A549 (cell line): ENCODE measurements at regions not wholly inside any gene's neighbourhood (a gene's known extent, or its start where the extent isn't known, plus 50 kb on each side); places are given as distances from the start of the nearest gene placed in this dataset.

Experiments used
- ATAC-seq, 2 experiments: fragments of 200-7000 bp in 1 of 2; fragments of >200 bp in 1 of 2; cut with Nextera tagmentation in 1 of 2; cut with Tn5 transposase in 1 of 2; 3 replicates each; pipeline versions ENCODE4 v1.8.0 to v1.9.1; 2018 to 2020; ENCODE audit warnings: mild to moderate bottlenecking in 1 of 2, moderate library complexity in 1 of 2
- CTCF ChIA-PET: fragments of 300-600 bp; sonication (Branson Sonifier 250); formaldehyde crosslinking; extraction: SDS; loops from one replicate; lab custom pipeline; 2021; ENCODE audit warnings: antibody characterized with exemption, inconsistent platforms; lab: Yijun Ruan, JAX
- POLR2A ChIA-PET: fragments of 350-600 bp; formaldehyde crosslinking; extraction: SDS; loops from one replicate; lab custom pipeline; 2021; ENCODE audit warnings: antibody characterized with exemption, inconsistent platforms; lab: Yijun Ruan, JAX
- DNase-seq, 2 experiments: peaks; one replicate each; pipeline versions ENCODE4 v3.0.0 to v3.0.0-alpha.2; 2011 to 2016; ENCODE audit warnings: low read depth in 1 of 2, low spot score in 1 of 2
- FAIRE-seq: peaks from 2 replicates; lab custom pipeline; 2011; peaks lifted over from hg19 to GRCh38; lab: Jason Lieb, UNC
- H3K27ac ChIP-seq, 2 experiments: fragments of >200 bp; sonication (Bioruptor Twin); formaldehyde crosslinking; 3 replicates each; pipeline ENCODE4 v1.5.1; 2016 to 2017
- H3K4me1 ChIP-seq: fragments of >200 bp; sonication (Bioruptor Twin); formaldehyde crosslinking; 3 replicates; pipeline ENCODE4 v1.6.1; 2016
- H3K4me2 ChIP-seq: fragments of >200 bp; sonication (Bioruptor Twin); formaldehyde crosslinking; 3 replicates; pipeline ENCODE4 v1.6.1; 2016
- H3K4me3 ChIP-seq: fragments of >200 bp; sonication (Bioruptor Twin); formaldehyde crosslinking; 3 replicates; pipeline ENCODE4 v1.5.1; 2016
- H3K9me3 ChIP-seq: fragments of >200 bp; sonication (Bioruptor Twin); formaldehyde crosslinking; 3 replicates; pipeline ENCODE4 v1.6.1; 2016
- CBX8 ChIP-seq: fragments of 200-600 bp; sonication (generic); IDR thresholded peaks from 2 replicates; pipeline ENCODE4 v1.6.1; 2016
- CHD2 ChIP-seq: fragments of 150-350 bp; IDR thresholded peaks from 2 replicates; pipeline ENCODE4 v1.6.1; 2014; ENCODE audit warnings: low read length; ENCODE audit not compliant: partially characterized antibody
- EHF ChIP-seq: fragments of 250-450 bp; sonication (Bioruptor Pico); IDR thresholded peaks from 2 replicates; pipeline ENCODE4 v1.5.0; 2020; ENCODE audit warnings: mild to moderate bottlenecking
- FOSL2 ChIP-seq, 2 experiments: fragments of 450-650 bp in 1 of 2; fragments of >200 bp in 1 of 2; sonication (Bioruptor Twin) in 1 of 2; formaldehyde crosslinking; IDR thresholded peaks; 2 replicates each; pipeline versions ENCODE4 v1.5.0 to v1.6.1; 2016 to 2020; ENCODE audit warnings: mild to moderate bottlenecking in 1 of 2, moderate library complexity in 1 of 2
- FOXS1 ChIP-seq: fragments of 250-450 bp; sonication (Bioruptor Pico); IDR thresholded peaks from 2 replicates; pipeline ENCODE4 v1.5.0; 2020; ENCODE audit warnings: mild to moderate bottlenecking, moderate library complexity
- GATA3 ChIP-seq: IDR thresholded peaks from 2 replicates; pipeline ENCODE4 v1.6.1; 2012; ENCODE audit warnings: borderline replicate concordance
- HEYL ChIP-seq: fragments of 250-450 bp; sonication (Bioruptor Pico); IDR thresholded peaks from 2 replicates; pipeline ENCODE4 v1.8.0; 2021; ENCODE audit warnings: mild to moderate bottlenecking, moderate library complexity
- HOXB13 ChIP-seq: fragments of 250-450 bp; sonication (Bioruptor Pico); IDR thresholded peaks from 2 replicates; pipeline ENCODE4 v1.5.0; 2020; ENCODE audit warnings: low read depth, mild to moderate bottlenecking, moderate library complexity
- HOXB5 ChIP-seq: fragments of 250-450 bp; sonication (Bioruptor Pico); IDR thresholded peaks from 2 replicates; pipeline ENCODE4 v1.5.0; 2020; ENCODE audit warnings: mild to moderate bottlenecking, moderate library complexity
- KDM1A ChIP-seq: fragments of 200-600 bp; sonication (generic); IDR thresholded peaks from 2 replicates; pipeline ENCODE4 v1.6.1; 2016; ENCODE audit warnings: low read depth, mild to moderate bottlenecking
- MAFK ChIP-seq: fragments of 450-650 bp; IDR thresholded peaks from 2 replicates; pipeline ENCODE4 v1.6.1; 2014; ENCODE audit not compliant: partially characterized antibody
- NPAS2 ChIP-seq: fragments of 250-450 bp; sonication (Bioruptor Pico); IDR thresholded peaks from 2 replicates; pipeline ENCODE4 v1.8.0; 2022; ENCODE audit warnings: mild to moderate bottlenecking, moderate library complexity, borderline replicate concordance
- NR3C1 ChIP-seq: fragments of >200 bp; sonication (Bioruptor Twin); formaldehyde crosslinking; IDR thresholded peaks from 3 replicates; pipeline ENCODE4 v1.6.1; 2017
- POLR2A ChIP-seq: IDR thresholded peaks from 2 replicates; pipeline ENCODE4 v1.6.1; 2012; ENCODE audit warnings: mild to moderate bottlenecking, low read length
- POLR2AphosphoS2 ChIP-seq: conservative IDR thresholded peaks from 2 replicates; pipeline ENCODE4 v1.6.1; 2012; ENCODE audit warnings: low read length, improper control_type of control experiment, inconsistent platforms
- RAD21 ChIP-seq, 2 experiments: fragments of >200 bp in 1 of 2; sonication (Bioruptor Twin) in 1 of 2; formaldehyde crosslinking in 1 of 2; IDR thresholded peaks in 1 of 2; conservative IDR thresholded peaks in 1 of 2; 2 replicates in 1 of 2; 3 replicates in 1 of 2; pipeline ENCODE4 v1.6.1; 2012 to 2018; ENCODE audit warnings: inconsistent platforms in 1 of 2
- RARB ChIP-seq: fragments of 250-450 bp; sonication (Bioruptor Pico); IDR thresholded peaks from 2 replicates; pipeline ENCODE4 v1.8.0; 2021; ENCODE audit warnings: mild to moderate bottlenecking, moderate library complexity
- RFX5 ChIP-seq: fragments of 450-650 bp; IDR thresholded peaks from 2 replicates; pipeline ENCODE4 v1.7.1; 2014; ENCODE audit warnings: antibody characterized with exemption, mild to moderate bottlenecking, moderate library complexity
- SREBF2 ChIP-seq: fragments of 450-650 bp; IDR thresholded peaks from 2 replicates; pipeline ENCODE4 v1.6.1; 2014; ENCODE audit warnings: mild to moderate bottlenecking, moderate library complexity
- TFCP2L1 ChIP-seq: fragments of 250-450 bp; sonication (Bioruptor Pico); IDR thresholded peaks from 2 replicates; pipeline ENCODE4 v1.5.0; 2021; ENCODE audit warnings: mild to moderate bottlenecking
- TP53 ChIP-seq: fragments of 250-450 bp; sonication (Bioruptor Pico); IDR thresholded peaks from 2 replicates; pipeline ENCODE4 v1.5.0; 2021; ENCODE audit warnings: mild to moderate bottlenecking, moderate library complexity
- ZFP36 ChIP-seq: fragments of 450-650 bp; IDR thresholded peaks from 2 replicates; pipeline ENCODE4 v1.6.1; 2014; ENCODE audit warnings: borderline replicate concordance; ENCODE audit not compliant: partially characterized antibody
- ZNF302 ChIP-seq: fragments of 250-450 bp; sonication (Bioruptor Pico); IDR thresholded peaks from 2 replicates; pipeline ENCODE4 v1.9.0; 2021; ENCODE audit warnings: inconsistent platforms, mild to moderate bottlenecking, moderate library complexity
- WGBS: methylation state at CpG from one replicate; pipeline ENCODE4 v1.1.6; 2017; ENCODE audit errors: missing lambda C conversion rate; 5-methylcytosine and 5-hydroxymethylcytosine counted together
- TF ChIP-seq, protein P1 (sequence below): fragments of >200 bp; sonication (Bioruptor Twin); formaldehyde crosslinking; IDR thresholded peaks from 3 replicates; pipeline ENCODE4 v1.5.1; 2016
- TF ChIP-seq, protein P2 (sequence below): fragments of 250-450 bp; sonication (Bioruptor Pico); IDR thresholded peaks from 2 replicates; pipeline ENCODE4 v1.5.0; 2021; ENCODE audit warnings: mild to moderate bottlenecking, moderate library complexity, borderline replicate concordance

DNA sequence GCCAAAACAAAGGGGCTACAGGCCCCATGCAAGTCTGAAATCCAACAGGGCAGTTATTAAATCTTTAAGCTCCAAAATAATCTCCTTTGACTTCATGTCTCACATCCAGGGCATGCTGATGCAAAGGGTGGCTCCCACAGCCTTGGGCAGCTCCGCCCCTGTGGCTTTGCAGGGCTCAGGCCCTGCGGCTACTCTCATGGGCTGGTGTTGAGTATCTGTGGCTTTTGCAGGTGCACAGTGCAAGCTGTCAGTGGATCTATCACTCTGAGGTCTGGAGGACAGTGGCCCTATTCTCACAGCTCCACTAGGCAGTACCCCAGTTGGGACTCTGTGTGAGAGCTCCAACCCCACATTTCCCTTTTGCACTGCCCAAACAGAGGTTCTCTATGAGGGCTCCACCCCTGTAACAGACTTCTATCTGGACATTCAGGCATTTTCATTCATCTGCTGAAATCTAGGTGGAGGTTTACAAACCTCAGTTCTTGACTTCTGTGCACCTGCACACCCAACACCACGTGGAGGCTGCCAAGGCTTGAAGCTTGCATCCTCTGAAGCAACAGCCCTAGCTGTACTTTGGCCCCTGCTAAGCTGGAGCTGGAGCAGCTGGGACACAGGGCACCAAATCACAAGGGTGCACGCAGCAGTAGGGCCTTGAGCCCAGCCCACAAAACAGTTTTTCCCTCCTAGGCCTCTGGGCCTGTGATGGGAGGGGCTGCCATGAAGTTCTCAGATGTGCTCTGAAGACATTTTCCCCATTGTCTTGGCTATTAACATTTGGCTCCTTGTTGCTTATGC is 154.8 kb upstream of the PDE5A start:
- 82% methylated on average over 2 of the region's 4 CpGs for WGBS
- POLR2A ChIA-PET: no interaction called here
- Histone ChIP-seq H3K4me1 (no peaks in the 10 kb centered on the region), H3K4me3 (no peak overlapping the region), H3K9me3 (no peaks in the 10 kb centered on the region; the same call in 2 of the 3 replicates), H3K27ac (no peak overlapping the region), H3K4me2 (no peak overlapping the region)
- TF ChIP-seq RFX5 (no peak), HOXB5 (CRISPR knock-in tag) (no peak)
- CTCF ChIA-PET: interaction anchor here (1.0 kb wide), 1 partner anchor 155 kb away, joined by 3 read pairs; the partner anchor contains the start of gene PDE5A
- DNase-seq: no peak
- no peak for ATAC-seq
- no peak for FAIRE-seq

DNA sequence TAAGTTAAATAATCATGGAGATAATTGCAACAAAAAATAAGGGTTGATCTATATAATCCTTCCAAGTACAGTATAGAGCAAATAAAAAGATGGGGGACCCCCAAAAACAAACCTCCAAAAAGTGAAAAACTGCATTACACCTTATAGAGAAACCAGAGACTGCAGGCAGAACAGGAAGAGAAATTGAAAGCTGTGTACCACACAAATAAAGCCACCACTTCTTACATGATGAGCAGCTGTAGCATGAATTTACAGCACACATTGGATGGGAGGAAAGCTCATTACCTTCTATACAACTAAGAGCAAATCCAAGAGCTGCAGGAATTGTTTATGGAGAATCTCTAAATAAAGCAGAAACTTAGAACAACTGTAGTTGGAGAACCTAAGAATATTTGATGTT is 152.4 kb upstream of the PDE5A start:
- no peaks in the 10 kb centered on the region for H3K4me1 ChIP-seq
- H3K27ac ChIP-seq: no peak overlapping the region
- TF ChIP-seq FOXS1 (CRISPR knock-in tag) (no peak), CHD2 (no peak), CBX8 (no peak), TFCP2L1 (CRISPR knock-in tag) (no peak), POLR2AphosphoS2 (no peak), ZNF302 (CRISPR knock-in tag) (no peak), RFX5 (no peak)
- CTCF ChIA-PET: interaction anchor here (1.5 kb wide), 1 partner anchor 153 kb away, joined by 6 read pairs; the partner anchor contains the start of gene PDE5A
- no peaks in the 10 kb centered on the region; the same call in 2 of the 3 replicates for H3K9me3 ChIP-seq
- no peak overlapping the region for H3K4me3 ChIP-seq
- POLR2A ChIA-PET: no interaction called here
- no peak overlapping the region for H3K4me2 ChIP-seq
- DNase-seq: no peak
- FAIRE-seq: no peak
- no peak for ATAC-seq

DNA sequence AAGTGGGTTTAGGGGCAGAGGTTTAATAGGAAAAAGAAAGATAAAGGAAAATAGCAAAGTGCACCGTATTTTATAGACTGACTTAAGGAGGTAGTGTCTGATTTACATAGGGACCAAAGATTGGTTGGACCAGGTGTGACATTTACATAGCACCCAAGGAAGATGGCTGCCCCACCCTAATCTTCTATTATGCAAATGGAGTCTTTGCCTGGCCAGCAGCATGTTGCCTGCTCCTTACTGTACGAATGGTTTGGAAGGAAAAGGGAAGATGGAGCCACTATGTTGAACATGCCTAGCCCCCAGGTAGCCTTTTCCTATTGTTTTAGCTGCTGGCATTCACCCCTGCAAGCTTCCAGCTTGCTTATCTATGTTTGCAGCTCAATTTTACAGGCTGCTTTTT is 146.2 kb upstream of the PDE5A start:
- ChIA-PET POLR2A (no interaction called here), CTCF (no interaction called here)
- no peaks in the 10 kb centered on the region for H3K9me3 ChIP-seq
- no peak for FAIRE-seq
- DNase-seq: no peak
- no peaks in the 10 kb centered on the region for H3K4me1 ChIP-seq
- no peak for TF ChIP-seq FOSL2 (IDR thresholded peaks at IDR 0.05)
- no peak for TF ChIP-seq FOSL2 (CRISPR knock-in tag; IDR thresholded peaks at IDR 0.05)
- TF ChIP-seq EHF (CRISPR knock-in tag): no peak
- TF ChIP-seq CHD2: no peak
- WGBS: 13% methylated on average over 2 of the region's 2 CpGs
- no peak overlapping the region for H3K27ac ChIP-seq
- no peak overlapping the region for H3K4me3 ChIP-seq
- no peak overlapping the region for H3K4me2 ChIP-seq
- ATAC-seq: no peak

DNA sequence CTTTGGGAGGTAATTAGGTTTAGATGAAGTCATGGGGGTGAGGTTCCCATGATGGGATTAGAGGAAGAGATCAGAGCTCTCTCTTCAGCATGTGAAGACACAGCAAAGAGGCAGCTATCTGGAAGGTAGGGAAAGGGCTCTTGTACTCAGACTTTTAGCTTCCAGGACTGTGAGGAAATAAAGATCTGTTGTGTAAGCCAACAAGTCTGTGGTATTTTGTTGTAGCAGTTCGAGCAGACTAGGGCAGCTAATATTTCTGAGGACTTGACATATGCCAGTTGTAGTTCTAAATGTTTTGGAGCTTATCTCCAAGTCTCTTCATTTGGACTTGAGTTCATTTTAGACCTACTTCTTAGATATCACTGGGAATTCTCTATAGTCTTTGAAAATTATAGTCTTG is 137.3 kb upstream of the PDE5A start:
- 0% methylated on average over 1 of the region's 1 CpG for WGBS
- Histone ChIP-seq H3K27ac (no peak overlapping the region), H3K4me2 (no peak overlapping the region), H3K9me3 (no peaks in the 10 kb centered on the region), H3K4me3 (no peak overlapping the region), H3K4me1 (no peaks in the 10 kb centered on the region)
- ChIA-PET CTCF (interaction anchor here (1.8 kb wide), 1 partner anchor 137 kb away, joined by 9 read pairs; the partner anchor contains the start of gene PDE5A), POLR2A (no interaction called here)
- TF ChIP-seq SREBF2 (no peak), CHD2 (no peak), GATA3 (no peak), ZFP36 (no peak), RAD21 (conservative IDR thresholded peaks at IDR 0.05 in 1 of 2, IDR thresholded peaks at IDR 0.05 in 1 of 2) (no peak), HOXB13 (CRISPR knock-in tag) (no peak), POLR2A (no peak), CBX8 (no peak), NPAS2 (CRISPR knock-in tag) (no peak), TP53 (CRISPR knock-in tag) (no peak), HEYL (CRISPR knock-in tag) (no peak), NR3C1 (no peak), RARB (CRISPR knock-in tag) (no peak), KDM1A (no peak), MAFK (no peak)
- TF ChIP-seq, protein P1, sequence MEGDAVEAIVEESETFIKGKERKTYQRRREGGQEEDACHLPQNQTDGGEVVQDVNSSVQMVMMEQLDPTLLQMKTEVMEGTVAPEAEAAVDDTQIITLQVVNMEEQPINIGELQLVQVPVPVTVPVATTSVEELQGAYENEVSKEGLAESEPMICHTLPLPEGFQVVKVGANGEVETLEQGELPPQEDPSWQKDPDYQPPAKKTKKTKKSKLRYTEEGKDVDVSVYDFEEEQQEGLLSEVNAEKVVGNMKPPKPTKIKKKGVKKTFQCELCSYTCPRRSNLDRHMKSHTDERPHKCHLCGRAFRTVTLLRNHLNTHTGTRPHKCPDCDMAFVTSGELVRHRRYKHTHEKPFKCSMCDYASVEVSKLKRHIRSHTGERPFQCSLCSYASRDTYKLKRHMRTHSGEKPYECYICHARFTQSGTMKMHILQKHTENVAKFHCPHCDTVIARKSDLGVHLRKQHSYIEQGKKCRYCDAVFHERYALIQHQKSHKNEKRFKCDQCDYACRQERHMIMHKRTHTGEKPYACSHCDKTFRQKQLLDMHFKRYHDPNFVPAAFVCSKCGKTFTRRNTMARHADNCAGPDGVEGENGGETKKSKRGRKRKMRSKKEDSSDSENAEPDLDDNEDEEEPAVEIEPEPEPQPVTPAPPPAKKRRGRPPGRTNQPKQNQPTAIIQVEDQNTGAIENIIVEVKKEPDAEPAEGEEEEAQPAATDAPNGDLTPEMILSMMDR: no peak
- TF ChIP-seq, protein P2, sequence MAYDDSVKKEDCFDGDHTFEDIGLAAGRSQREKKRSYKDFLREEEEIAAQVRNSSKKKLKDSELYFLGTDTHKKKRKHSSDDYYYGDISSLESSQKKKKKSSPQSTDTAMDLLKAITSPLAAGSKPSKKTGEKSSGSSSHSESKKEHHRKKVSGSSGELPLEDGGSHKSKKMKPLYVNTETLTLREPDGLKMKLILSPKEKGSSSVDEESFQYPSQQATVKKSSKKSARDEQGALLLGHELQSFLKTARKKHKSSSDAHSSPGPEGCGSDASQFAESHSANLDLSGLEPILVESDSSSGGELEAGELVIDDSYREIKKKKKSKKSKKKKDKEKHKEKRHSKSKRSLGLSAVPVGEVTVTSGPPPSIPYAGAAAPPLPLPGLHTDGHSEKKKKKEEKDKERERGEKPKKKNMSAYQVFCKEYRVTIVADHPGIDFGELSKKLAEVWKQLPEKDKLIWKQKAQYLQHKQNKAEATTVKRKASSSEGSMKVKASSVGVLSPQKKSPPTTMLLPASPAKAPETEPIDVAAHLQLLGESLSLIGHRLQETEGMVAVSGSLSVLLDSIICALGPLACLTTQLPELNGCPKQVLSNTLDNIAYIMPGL: no peak
- ATAC-seq: no peak
- DNase-seq: no peak
- FAIRE-seq: no peak
